ENCODE measurements at regions not wholly inside any gene's neighbourhood (a gene's known extent, or its start where the extent isn't known, plus 50 kb on each side); places are given as distances from the start of the nearest gene placed in this dataset.
"Not testable (repeated sequence)": the region's sequence is repeated elsewhere in the genome, so short reads cannot be mapped to it uniquely, and the experiment has no call there.

DNA sequence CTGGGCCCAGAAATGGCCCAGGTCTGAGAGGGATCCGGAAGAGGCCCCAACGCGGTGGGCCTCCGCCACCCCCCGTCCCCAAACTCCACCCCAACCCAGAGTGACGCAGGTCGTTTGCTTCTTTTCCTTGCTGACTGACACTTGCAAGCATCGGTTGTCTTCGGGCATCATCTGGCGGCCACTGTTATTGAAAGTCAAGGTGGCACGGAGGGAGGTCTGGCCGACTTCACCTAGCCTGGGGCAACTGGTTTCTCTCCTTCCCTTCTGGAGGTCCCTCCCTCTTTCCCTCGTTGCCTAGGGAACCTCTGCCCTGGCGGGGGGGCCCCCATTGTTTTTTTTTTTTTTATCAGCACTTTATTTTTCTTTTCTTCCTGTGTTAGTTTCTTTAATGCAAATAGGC, 241.8 kb downstream of the ALG10 start:
- H3K4me3 ChIP-seq (ENCODE audit: low read depth, low read length): no peak overlapping the region
- no peaks in the 10 kb centered on the region; the same call in 1 of the 2 replicates for H3K36me3 ChIP-seq (ENCODE audit: control insufficient read depth, insufficient read depth, low read length)
- no peak overlapping the region for H3K9ac ChIP-seq (ENCODE audit: low read length)
- H3K9me3 ChIP-seq (ENCODE audit: control insufficient read depth, insufficient read depth, low read depth, low read length): peaks cover 72% of the 10 kb centered on the region; the same call in 1 of the 2 replicates
- peaks cover 3% of the 10 kb centered on the region; the same call in 1 of the 2 replicates for H3K4me1 ChIP-seq (ENCODE audit: control insufficient read depth, insufficient read depth, low read length)
- H3K27me3 ChIP-seq (ENCODE audit: control insufficient read depth, insufficient read depth, low read length): no peaks in the 10 kb centered on the region
- peak overlapping the region; percentile 71; the same call in 1 of the 2 replicates for H3K27ac ChIP-seq (ENCODE audit: low read depth, low read length)

DNA sequence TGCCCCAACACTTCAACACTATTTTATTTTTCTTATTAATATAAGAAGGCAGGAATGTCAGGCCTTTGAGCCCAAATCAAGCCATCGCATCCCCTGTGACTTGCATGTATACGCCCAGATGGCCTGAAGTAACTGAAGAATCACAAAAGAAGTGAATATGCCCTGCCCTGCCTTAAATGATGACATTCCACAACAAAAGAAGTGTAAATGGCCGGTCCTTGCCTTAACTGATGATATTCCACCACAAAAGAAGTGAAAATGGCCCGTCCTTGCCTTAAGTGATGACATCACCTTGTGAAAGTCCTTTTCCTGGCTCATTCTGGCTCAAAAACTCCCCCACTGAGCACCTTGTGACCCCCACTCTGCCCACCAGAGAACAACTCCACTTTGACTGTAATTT, 251.4 kb downstream of the ALG10 start:
- not testable (repeated sequence) for H3K9ac ChIP-seq (ENCODE audit: low read length); H3K27ac ChIP-seq (ENCODE audit: low read depth, low read length); H3K4me1 ChIP-seq (ENCODE audit: control insufficient read depth, insufficient read depth, low read length); H3K4me3 ChIP-seq (ENCODE audit: low read depth, low read length); H3K27me3 ChIP-seq (ENCODE audit: control insufficient read depth, insufficient read depth, low read length)
- H3K9me3 ChIP-seq (ENCODE audit: control insufficient read depth, insufficient read depth, low read depth, low read length): peaks cover 90% of the 10 kb centered on the region
- peaks cover 30% of the 10 kb centered on the region; the same call in 1 of the 2 replicates for H3K36me3 ChIP-seq (ENCODE audit: control insufficient read depth, insufficient read depth, low read length)

DNA sequence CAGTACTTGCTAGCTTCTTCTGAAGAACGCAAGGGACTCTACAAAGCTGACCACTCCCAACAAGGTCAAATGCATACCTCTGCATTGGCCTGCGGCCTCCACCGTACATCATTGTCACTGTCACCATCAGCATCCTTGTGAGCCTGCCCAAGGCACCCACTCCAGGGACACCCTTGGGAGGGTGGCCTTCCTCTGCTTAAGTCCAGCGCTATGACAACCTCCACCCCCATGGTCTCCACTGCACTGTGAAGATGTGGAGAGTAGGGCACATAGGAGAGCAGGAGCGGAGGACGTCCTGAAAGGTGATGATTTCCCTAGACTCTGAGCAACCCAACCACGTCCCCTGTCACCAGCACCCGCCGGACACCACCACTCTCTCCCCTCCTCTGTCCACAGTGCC, 252.8 kb downstream of the ALG10 start:
- no peaks in the 10 kb centered on the region for H3K4me1 ChIP-seq (ENCODE audit: control insufficient read depth, insufficient read depth, low read length)
- H3K27me3 ChIP-seq (ENCODE audit: control insufficient read depth, insufficient read depth, low read length): no peaks in the 10 kb centered on the region
- peaks cover 26% of the 10 kb centered on the region; the same call in 1 of the 2 replicates for H3K36me3 ChIP-seq (ENCODE audit: control insufficient read depth, insufficient read depth, low read length)
- no peak overlapping the region for H3K9ac ChIP-seq (ENCODE audit: low read length)
- 0 out of 2 replicates have a peak overlapping the region, but pooled peaks have one; percentile 13 for H3K4me3 ChIP-seq (ENCODE audit: low read depth, low read length)
- peaks cover 93% of the 10 kb centered on the region for H3K9me3 ChIP-seq (ENCODE audit: control insufficient read depth, insufficient read depth, low read depth, low read length)
- no peak overlapping the region for H3K27ac ChIP-seq (ENCODE audit: low read depth, low read length)

DNA sequence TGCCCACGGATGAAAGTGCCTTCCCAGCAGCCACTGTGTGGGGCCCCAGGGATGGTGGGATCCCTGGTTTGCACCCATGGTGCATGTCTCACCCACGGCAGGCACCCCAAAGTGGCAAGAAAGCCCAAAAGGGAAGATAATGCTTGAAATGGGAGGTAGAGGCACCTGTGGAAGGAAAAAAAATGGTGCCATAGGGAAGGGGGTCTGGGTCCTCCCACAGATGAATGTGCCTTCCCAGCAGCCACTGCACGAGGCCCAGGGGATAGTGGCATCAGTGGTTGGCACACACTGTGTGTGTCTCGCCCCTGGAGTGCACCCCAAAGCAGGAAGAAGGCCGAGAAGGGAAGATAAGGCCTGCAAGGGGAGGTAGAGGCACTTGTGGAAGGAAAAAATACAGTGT, 264.2 kb downstream of the ALG10 start:
- no peaks in the 10 kb centered on the region for H3K27me3 ChIP-seq (ENCODE audit: control insufficient read depth, insufficient read depth, low read length)
- H3K9me3 ChIP-seq (ENCODE audit: control insufficient read depth, insufficient read depth, low read depth, low read length): peaks cover 98% of the 10 kb centered on the region
- H3K27ac ChIP-seq (ENCODE audit: low read depth, low read length): no peak overlapping the region
- H3K9ac ChIP-seq (ENCODE audit: low read length): no peak overlapping the region
- no peaks in the 10 kb centered on the region for H3K36me3 ChIP-seq (ENCODE audit: control insufficient read depth, insufficient read depth, low read length)
- no peaks in the 10 kb centered on the region for H3K4me1 ChIP-seq (ENCODE audit: control insufficient read depth, insufficient read depth, low read length)
- H3K4me3 ChIP-seq (ENCODE audit: low read depth, low read length): no peak overlapping the region; the same call in 1 of the 2 replicates

DNA sequence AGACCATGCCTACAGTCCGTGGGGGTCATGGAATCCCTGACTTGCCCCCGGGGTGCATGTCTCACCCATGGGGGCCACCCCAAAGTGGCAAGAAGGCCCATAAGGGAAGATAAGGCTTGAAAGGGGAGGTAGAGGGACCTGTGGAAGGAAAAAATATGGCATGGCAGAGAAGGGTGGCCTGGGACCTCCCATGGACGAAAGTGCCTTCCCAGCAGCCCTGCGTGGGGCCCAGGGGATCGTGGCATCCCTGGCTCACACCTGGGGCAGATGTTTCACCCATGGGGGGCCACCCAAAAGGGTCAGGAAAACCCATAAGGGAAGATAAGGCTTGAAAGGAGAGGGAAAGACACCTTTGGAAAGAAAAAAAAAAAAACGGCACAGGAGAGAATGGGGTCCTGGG, 264.6 kb downstream of the ALG10 start:
- Histone ChIP-seq H3K27ac (ENCODE audit: low read depth, low read length) (no peak overlapping the region), H3K4me3 (ENCODE audit: low read depth, low read length) (no peak overlapping the region), H3K27me3 (ENCODE audit: control insufficient read depth, insufficient read depth, low read length) (no peaks in the 10 kb centered on the region), H3K36me3 (ENCODE audit: control insufficient read depth, insufficient read depth, low read length) (no peaks in the 10 kb centered on the region), H3K4me1 (ENCODE audit: control insufficient read depth, insufficient read depth, low read length) (no peaks in the 10 kb centered on the region), H3K9me3 (ENCODE audit: control insufficient read depth, insufficient read depth, low read depth, low read length) (peaks cover 98% of the 10 kb centered on the region), H3K9ac (ENCODE audit: low read length) (no peak overlapping the region)

DNA sequence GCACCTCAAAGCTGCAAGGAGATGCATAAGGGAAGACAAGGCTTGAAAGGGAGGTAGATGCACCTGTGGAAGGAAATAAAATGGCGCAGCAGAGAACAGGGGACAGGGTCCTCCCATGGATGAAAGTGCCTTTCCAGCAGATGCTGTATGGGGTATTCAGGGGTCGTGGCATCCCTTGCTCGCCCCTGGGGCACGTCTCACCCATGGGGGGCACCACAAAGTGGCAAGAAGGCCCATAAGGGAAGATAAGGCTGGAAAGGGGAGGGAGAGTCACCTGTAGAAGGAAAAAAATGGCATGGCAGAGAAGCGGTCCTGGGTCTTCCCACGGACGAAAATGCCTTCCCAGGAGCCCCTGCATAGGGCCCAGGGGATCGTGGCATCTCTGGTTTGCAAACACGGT, 265.1 kb downstream of the ALG10 start:
- no peaks in the 10 kb centered on the region for H3K27me3 ChIP-seq (ENCODE audit: control insufficient read depth, insufficient read depth, low read length)
- H3K27ac ChIP-seq (ENCODE audit: low read depth, low read length): no peak overlapping the region
- peaks cover 99% of the 10 kb centered on the region for H3K9me3 ChIP-seq (ENCODE audit: control insufficient read depth, insufficient read depth, low read depth, low read length)
- H3K4me3 ChIP-seq (ENCODE audit: low read depth, low read length): no peak overlapping the region
- no peak overlapping the region for H3K9ac ChIP-seq (ENCODE audit: low read length)
- H3K36me3 ChIP-seq (ENCODE audit: control insufficient read depth, insufficient read depth, low read length): no peaks in the 10 kb centered on the region
- H3K4me1 ChIP-seq (ENCODE audit: control insufficient read depth, insufficient read depth, low read length): no peaks in the 10 kb centered on the region

DNA sequence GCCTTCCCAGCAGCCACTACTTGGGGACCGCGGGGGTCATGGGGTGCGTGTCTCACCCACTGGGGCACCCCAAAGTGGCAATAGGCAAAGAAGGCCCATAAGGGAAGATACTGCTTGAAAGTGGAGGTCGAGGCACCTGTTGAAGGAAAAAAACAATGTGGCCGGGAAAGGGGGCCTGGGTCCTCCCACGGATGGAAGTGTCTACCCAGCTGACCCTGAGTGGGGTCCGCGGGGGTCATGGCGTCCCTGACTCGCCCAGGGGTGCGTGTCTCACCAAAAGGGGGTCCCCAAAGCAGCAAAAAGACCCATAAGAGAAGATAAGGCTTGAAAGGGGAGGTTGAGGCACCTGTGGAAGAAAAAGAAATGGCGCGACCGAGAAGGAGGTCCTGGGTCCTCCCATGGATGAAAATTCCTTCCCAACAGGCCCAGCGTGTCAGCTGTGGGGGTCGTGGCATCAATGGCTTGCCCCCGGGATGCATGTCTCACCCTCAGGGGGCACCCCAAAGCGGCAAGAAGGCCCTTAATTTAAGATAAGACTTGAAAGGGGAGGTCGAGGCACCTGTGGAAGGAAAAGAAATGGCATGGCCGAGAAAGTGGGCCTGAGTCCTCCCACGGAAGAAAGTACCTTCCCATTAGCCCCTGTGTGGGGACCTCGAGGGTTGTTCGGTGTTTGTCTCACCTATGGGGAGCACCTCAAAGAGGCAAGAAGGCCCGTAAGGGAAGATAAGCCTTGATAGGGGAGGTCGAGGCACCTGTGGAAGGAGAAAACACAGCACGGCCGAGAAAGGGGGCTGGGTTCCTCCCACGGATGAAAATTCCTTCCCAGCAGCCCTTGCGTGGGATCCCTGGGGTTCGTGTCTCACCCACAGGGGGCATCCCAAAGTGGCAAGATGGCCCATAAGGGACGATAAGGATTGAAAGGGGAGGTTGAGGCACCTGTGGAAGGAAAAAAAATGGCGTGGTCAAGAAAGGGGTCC, 266.0 kb downstream of the ALG10 start:
- H3K4me3 ChIP-seq (ENCODE audit: low read depth, low read length): no peak overlapping the region
- no peaks in the 10 kb centered on the region for H3K36me3 ChIP-seq (ENCODE audit: control insufficient read depth, insufficient read depth, low read length)
- H3K9me3 ChIP-seq (ENCODE audit: control insufficient read depth, insufficient read depth, low read depth, low read length): peaks cover 99% of the 10 kb centered on the region
- H3K9ac ChIP-seq (ENCODE audit: low read length): no peak overlapping the region
- H3K4me1 ChIP-seq (ENCODE audit: control insufficient read depth, insufficient read depth, low read length): no peaks in the 10 kb centered on the region
- H3K27ac ChIP-seq (ENCODE audit: low read depth, low read length): no peak overlapping the region
- H3K27me3 ChIP-seq (ENCODE audit: control insufficient read depth, insufficient read depth, low read length): no peaks in the 10 kb centered on the region

DNA sequence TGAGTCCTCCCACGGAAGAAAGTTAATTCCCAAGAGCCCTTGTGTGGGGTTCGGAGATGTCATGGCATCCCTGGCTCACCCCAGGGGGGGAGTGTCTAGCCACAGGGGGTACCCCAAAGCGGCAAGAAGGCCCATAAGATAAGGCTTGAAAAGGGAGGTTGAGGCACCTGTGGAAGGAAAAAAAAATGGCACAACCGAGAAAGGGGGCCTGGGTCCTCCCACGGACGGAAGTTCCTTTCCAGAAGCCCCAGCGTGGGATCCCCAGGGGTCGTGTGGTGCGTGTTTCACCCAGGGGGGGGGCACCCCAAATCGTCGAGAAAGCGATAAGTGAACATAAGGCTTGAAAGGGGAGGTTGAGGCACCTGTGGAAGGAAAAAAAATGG, 266.7 kb downstream of the ALG10 start:
- Histone ChIP-seq H3K4me1 (ENCODE audit: control insufficient read depth, insufficient read depth, low read length) (no peaks in the 10 kb centered on the region), H3K9me3 (ENCODE audit: control insufficient read depth, insufficient read depth, low read depth, low read length) (peaks cover 99% of the 10 kb centered on the region), H3K27me3 (ENCODE audit: control insufficient read depth, insufficient read depth, low read length) (no peaks in the 10 kb centered on the region), H3K36me3 (ENCODE audit: control insufficient read depth, insufficient read depth, low read length) (no peaks in the 10 kb centered on the region), H3K27ac (ENCODE audit: low read depth, low read length) (no peak overlapping the region), H3K9ac (ENCODE audit: low read length) (no peak overlapping the region), H3K4me3 (ENCODE audit: low read depth, low read length) (no peak overlapping the region)

DNA sequence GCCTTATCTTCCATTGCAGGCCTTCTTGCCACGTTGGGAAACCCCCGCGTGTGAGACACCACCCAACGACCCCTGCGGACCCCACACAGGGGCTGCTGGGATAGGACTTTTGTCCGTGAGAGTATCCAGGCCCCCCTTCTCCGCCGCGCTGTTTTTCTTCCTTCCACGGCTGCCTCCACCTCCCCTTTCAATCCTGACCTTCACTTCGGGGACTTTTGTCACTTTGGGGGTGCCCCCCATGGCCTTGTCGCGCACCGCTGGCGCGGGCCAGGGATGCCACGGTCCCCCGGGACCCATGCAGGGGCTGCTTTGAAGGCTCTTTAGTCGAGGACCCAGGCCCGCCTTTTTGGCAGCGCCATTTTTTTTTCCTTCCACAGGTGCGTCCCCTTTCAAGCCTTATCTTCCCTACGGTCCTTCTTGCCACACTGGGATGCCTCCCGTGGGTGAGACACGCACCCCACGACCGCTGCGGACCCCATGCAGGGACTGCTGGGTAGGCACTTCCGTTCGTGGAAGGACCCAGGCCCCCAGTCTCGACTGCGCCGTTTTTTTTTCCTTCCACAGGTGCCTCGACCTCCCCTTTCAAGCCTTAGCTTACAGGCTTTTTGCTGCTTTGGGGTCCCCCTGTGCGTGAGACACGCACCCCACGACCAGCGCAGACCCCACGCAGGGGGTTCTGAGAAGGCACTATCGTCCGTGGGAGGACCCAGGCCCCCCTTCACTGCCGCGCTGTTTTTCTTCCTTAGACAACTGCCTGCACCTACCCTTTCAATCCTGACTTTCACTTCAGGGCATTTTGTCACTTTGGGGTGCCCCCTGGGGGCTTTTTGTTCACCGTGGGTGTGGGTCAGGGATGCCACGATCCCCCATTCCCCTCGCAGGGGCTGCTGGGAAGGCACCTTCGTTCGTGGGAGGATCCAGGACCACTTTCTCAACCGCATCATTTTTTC, 267.4 kb downstream of the ALG10 start:
- H3K9me3 ChIP-seq (ENCODE audit: control insufficient read depth, insufficient read depth, low read depth, low read length): peaks cover 99% of the 10 kb centered on the region
- H3K4me3 ChIP-seq (ENCODE audit: low read depth, low read length): no peak overlapping the region
- no peak overlapping the region for H3K9ac ChIP-seq (ENCODE audit: low read length)
- no peaks in the 10 kb centered on the region for H3K36me3 ChIP-seq (ENCODE audit: control insufficient read depth, insufficient read depth, low read length)
- H3K4me1 ChIP-seq (ENCODE audit: control insufficient read depth, insufficient read depth, low read length): no peaks in the 10 kb centered on the region
- no peak overlapping the region for H3K27ac ChIP-seq (ENCODE audit: low read depth, low read length)
- no peaks in the 10 kb centered on the region for H3K27me3 ChIP-seq (ENCODE audit: control insufficient read depth, insufficient read depth, low read length)

DNA sequence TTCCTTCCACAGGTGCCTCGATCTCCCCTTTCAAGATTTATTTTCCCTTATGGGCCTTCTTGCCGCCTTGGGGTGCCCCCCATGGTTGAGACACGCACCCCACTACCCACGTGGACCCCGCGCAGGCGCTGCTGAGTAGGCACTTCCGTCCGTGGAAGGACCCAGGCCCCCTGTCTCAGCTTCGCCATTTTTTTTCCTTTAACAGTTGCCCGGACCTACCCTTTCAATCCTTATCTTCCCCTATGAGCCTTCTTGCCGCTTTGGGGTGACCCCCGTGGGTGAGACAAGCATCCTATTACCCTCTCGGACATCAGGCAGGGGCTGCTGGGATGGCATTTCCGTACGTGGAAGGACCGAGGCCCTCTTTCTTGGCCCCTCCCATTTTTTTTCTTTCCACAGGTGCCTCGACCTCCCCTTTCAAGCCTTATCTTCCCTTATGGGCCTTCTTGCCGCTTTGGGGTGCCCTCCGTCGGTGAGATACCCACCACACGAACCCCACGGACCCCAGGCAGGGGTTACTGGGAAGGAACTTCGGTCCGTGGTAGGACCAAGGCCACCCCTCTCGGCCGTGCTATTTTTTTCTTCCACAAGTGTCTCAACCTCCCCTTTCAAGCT, 268.2 kb downstream of the ALG10 start:
- Histone ChIP-seq H3K9ac (ENCODE audit: low read length) (no peak overlapping the region), H3K4me3 (ENCODE audit: low read depth, low read length) (no peak overlapping the region), H3K4me1 (ENCODE audit: control insufficient read depth, insufficient read depth, low read length) (no peaks in the 10 kb centered on the region), H3K27me3 (ENCODE audit: control insufficient read depth, insufficient read depth, low read length) (no peaks in the 10 kb centered on the region), H3K27ac (ENCODE audit: low read depth, low read length) (no peak overlapping the region), H3K36me3 (ENCODE audit: control insufficient read depth, insufficient read depth, low read length) (no peaks in the 10 kb centered on the region), H3K9me3 (ENCODE audit: control insufficient read depth, insufficient read depth, low read depth, low read length) (peaks cover 99% of the 10 kb centered on the region)
